H1 (cell line): ENCODE measurements at regions not wholly inside any gene's neighbourhood (a gene's known extent, or its start where the extent isn't known, plus 50 kb on each side); places are given as distances from the start of the nearest gene placed in this dataset.

ENCODE experiments used
- ASH2L ChIP-seq: fragments of 200-600, 300-600 bp; sonication (generic); IDR thresholded peaks from one replicate; pipeline ENCODE4 v1.7.1; 2017; ENCODE audit warnings: low read length
- BCL11A ChIP-seq, 2 experiments: IDR thresholded peaks; one replicate each; pipeline ENCODE4 v1.6.1; 2011; ENCODE audit warnings: low read depth in 2 of 2, low read length in 2 of 2, mild to moderate bottlenecking in 2 of 2
- CEBPB ChIP-seq: IDR thresholded peaks from 2 replicates; pipeline ENCODE4 v1.6.1; 2012; ENCODE audit warnings: low read depth, low read length
- CHD7 ChIP-seq: fragments of 300-600 bp; sonication (generic); IDR thresholded peaks from 2 replicates; pipeline ENCODE4 v1.7.1; 2012; ENCODE audit warnings: low read length, moderate library complexity, mild to moderate bottlenecking, inconsistent platforms; ENCODE audit not compliant: insufficient replicate concordance
- CTBP2 ChIP-seq: IDR thresholded peaks from 2 replicates; pipeline ENCODE4 v1.7.0; 2011; ENCODE audit warnings: borderline replicate concordance, mild to moderate bottlenecking, moderate library complexity, mixed read lengths, low read length; ENCODE audit not compliant: insufficient read depth, insufficient read length
- EGR1 ChIP-seq: IDR thresholded peaks from 2 replicates; pipeline ENCODE4 v1.6.1; 2011; ENCODE audit warnings: low read depth, low read length, borderline replicate concordance
- MAFK ChIP-seq: IDR thresholded peaks from 2 replicates; pipeline ENCODE4 v1.6.1; 2012; ENCODE audit warnings: low read depth, mild to moderate bottlenecking, improper control_type of control experiment, low read length
- TEAD4 ChIP-seq: IDR thresholded peaks from 2 replicates; pipeline ENCODE4 v1.6.1; 2012; ENCODE audit warnings: low read depth, low read length, inconsistent platforms, mixed read lengths
- ZNF274 ChIP-seq: IDR thresholded peaks from 2 replicates; pipeline ENCODE4 v1.7.0; 2012; ENCODE audit warnings: low read length, borderline replicate concordance; ENCODE audit errors: extremely low read depth
- TF ChIP-seq, protein P1 (sequence below): IDR thresholded peaks from 2 replicates; pipeline ENCODE4 v1.6.1; 2012; ENCODE audit warnings: inconsistent platforms

- TF ChIP-seq CHD7 = no peak
- TF ChIP-seq MAFK = no peak
- TF ChIP-seq CTBP2 = no peak
- TF ChIP-seq EGR1 = no peak
- TF ChIP-seq TEAD4 = no peak
- TF ChIP-seq ASH2L = no peak
- no peak for TF ChIP-seq CEBPB
- TF ChIP-seq BCL11A (IDR thresholded peaks at IDR 0.05; ENCODE audit: low read depth in 2 of 2, low read length in 2 of 2) = no peak
- TF ChIP-seq, protein P1, sequence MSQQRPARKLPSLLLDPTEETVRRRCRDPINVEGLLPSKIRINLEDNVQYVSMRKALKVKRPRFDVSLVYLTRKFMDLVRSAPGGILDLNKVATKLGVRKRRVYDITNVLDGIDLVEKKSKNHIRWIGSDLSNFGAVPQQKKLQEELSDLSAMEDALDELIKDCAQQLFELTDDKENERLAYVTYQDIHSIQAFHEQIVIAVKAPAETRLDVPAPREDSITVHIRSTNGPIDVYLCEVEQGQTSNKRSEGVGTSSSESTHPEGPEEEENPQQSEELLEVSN = no peak
- TF ChIP-seq ZNF274 = no peak
Measured at GRCh38 chr11:91850021-91850420, 374.6 kb upstream of the FAT3 start (continued).
